ENCODE measurements at regions not wholly inside any gene's neighbourhood (a gene's known extent, or its start where the extent isn't known, plus 50 kb on each side); places are given as distances from the start of the nearest gene placed in this dataset.

GRCh38 chr7:17103984-17104383, 194.5 kb upstream of the AHR start:
- TF ChIP-seq CTCF (IDR thresholded peaks at IDR 0.05), result no peak
- no peak for TF ChIP-seq POLR2A (IDR thresholded peaks at IDR 0.05)

Data from thyroid gland (tissue), 4 donors.